BLaER1 treated with 17β-estradiol and CSF1 and Interleukin-3, amounts not matched to agents 10 nM and 100 nM (cell line): ENCODE measurements at regions not wholly inside any gene's neighbourhood (a gene's known extent, or its start where the extent isn't known, plus 50 kb on each side); places are given as distances from the start of the nearest gene placed in this dataset.
"Not testable (repeated sequence)": the region's sequence is repeated elsewhere in the genome, so short reads cannot be mapped to it uniquely, and the experiment has no call there.

Experiments used
- H3K27ac ChIP-seq, 11 experiments: shearing (Covaris generic); formaldehyde crosslinking; 2 replicates each; pipeline ENCODE4 v1.8.1; 2022
- H3K27me3 ChIP-seq, 11 experiments: shearing (Covaris generic); formaldehyde crosslinking; 2 replicates each; pipeline ENCODE4 v1.8.1; 2022
- H3K36me3 ChIP-seq, 11 experiments: shearing (Covaris generic); formaldehyde crosslinking; 2 replicates each; pipeline ENCODE4 v1.8.1; 2022
- H3K4me1 ChIP-seq, 10 experiments: shearing (Covaris generic); formaldehyde crosslinking; 2 replicates each; pipeline ENCODE4 v1.8.1; 2022
- H3K4me2 ChIP-seq, 11 experiments: shearing (Covaris generic); formaldehyde crosslinking; 2 replicates each; pipeline ENCODE4 v1.8.1; 2022
- H3K4me3 ChIP-seq, 10 experiments: shearing (Covaris generic); formaldehyde crosslinking; 2 replicates each; pipeline ENCODE4 v1.8.1; 2022
- H3K9ac ChIP-seq, 11 experiments: shearing (Covaris generic); formaldehyde crosslinking; 2 replicates each; pipeline ENCODE4 v1.8.1; 2022
- H3K9me3 ChIP-seq, 11 experiments: shearing (Covaris generic); formaldehyde crosslinking; replicated peaks in 1 of 11; 2 replicates each; pipeline ENCODE4 v1.8.1; 2022
- H4K20me1 ChIP-seq, 11 experiments: shearing (Covaris generic); formaldehyde crosslinking; 2 replicates each; pipeline ENCODE4 v1.8.1; 2022
- Cebpa-rat ChIP-seq, 11 experiments: shearing (Covaris generic); IDR thresholded peaks; 2 replicates each; pipeline ENCODE4 v1.8.1; 2022

- Histone ChIP-seq H3K4me2 (peak overlapping the region; percentile 75 to 92 (median 87); a peak in 21 of 22 replicates), H3K36me3 (peaks cover 0 to 4% (median 0%) of the 10 kb centered on the region in 11 experiments; a peak in 1 of 22 replicates)
- no peak for TF ChIP-seq Cebpa-rat (IDR thresholded peaks at IDR 0.05)
Observed at GRCh38 chr12:14238221-14238792, 127.2 kb upstream of the ATF7IP start.

GRCh38 chr12:14239350-14239934, 126.0 kb upstream of the ATF7IP start:
- peak overlapping the region; percentile 69 to 82 (median 76) for H3K9ac ChIP-seq
- H3K4me1 ChIP-seq = peaks cover 28 to 40% (median 35%) of the 10 kb centered on the region in 10 experiments
- peak in 10 of 11 experiments; percentile 49 to 91 (median 87); a peak in 18 of 22 replicates for TF ChIP-seq Cebpa-rat (IDR thresholded peaks at IDR 0.05)
- H3K36me3 ChIP-seq = peaks cover 0 to 6% (median 0%) of the 10 kb centered on the region in 11 experiments; a peak in 1 of 22 replicates
- H3K9me3 ChIP-seq = peaks cover 24 to 38% (median 34%) of the 10 kb centered on the region in 11 experiments
- H3K27ac ChIP-seq = peak overlapping the region; percentile 71 to 95 (median 87); a peak in 21 of 22 replicates
- peak overlapping the region; percentile 75 to 92 (median 87) for H3K4me2 ChIP-seq
- no peaks in the 10 kb centered on the region for H3K27me3 ChIP-seq
- no peaks in the 10 kb centered on the region for H4K20me1 ChIP-seq
- H3K4me3 ChIP-seq = peak overlapping the region; percentile 42 to 59 (median 46); a peak in 19 of 20 replicates

More at GRCh38 chr12:14238221-14238792, 127.2 kb upstream of the ATF7IP start:
- peak overlapping the region in 10 of 11 experiments; percentile 71 to 95 (median 90); a peak in 17 of 22 replicates for H3K27ac ChIP-seq
- H3K4me1 ChIP-seq = peaks cover 25 to 35% (median 29%) of the 10 kb centered on the region in 10 experiments
- H3K4me3 ChIP-seq = no peak overlapping the region
- no peaks in the 10 kb centered on the region for H4K20me1 ChIP-seq
- H3K27me3 ChIP-seq = no peaks in the 10 kb centered on the region
- H3K9ac ChIP-seq = peak overlapping the region in 7 of 11 experiments; percentile 30 to 82 (median 79); a peak in 6 of 22 replicates
- peaks cover 15 to 26% (median 23%) of the 10 kb centered on the region in 11 experiments for H3K9me3 ChIP-seq

- Histone ChIP-seq H3K4me1 (peaks cover 35 to 47% (median 43%) of the 10 kb centered on the region in 10 experiments), H3K4me2 (peak overlapping the region; percentile 75 to 92 (median 87)), H4K20me1 (no peaks in the 10 kb centered on the region), H3K27ac (peak overlapping the region; percentile 71 to 95 (median 87)), H3K9me3 (peaks cover 24 to 40% (median 36%) of the 10 kb centered on the region in 11 experiments), H3K27me3 (no peaks in the 10 kb centered on the region), H3K36me3 (peaks cover 0 to 6% (median 0%) of the 10 kb centered on the region in 11 experiments; a peak in 1 of 22 replicates), H3K4me3 (peak overlapping the region; percentile 42 to 59 (median 46)), H3K9ac (peak overlapping the region; percentile 69 to 82 (median 76))
- TF ChIP-seq Cebpa-rat (IDR thresholded peaks at IDR 0.05) = no peak
Observed at GRCh38 chr12:14239935-14240872, 125.3 kb upstream of the ATF7IP start.

- Histone ChIP-seq H4K20me1 (no peaks in the 10 kb centered on the region), H3K9me3 (peaks cover 24 to 43% (median 40%) of the 10 kb centered on the region in 11 experiments), H3K27me3 (no peaks in the 10 kb centered on the region), H3K9ac (peak overlapping the region in 9 of 11 experiments; percentile 71 to 82 (median 78); a peak in 18 of 22 replicates), H3K36me3 (peaks cover 0 to 6% (median 0%) of the 10 kb centered on the region in 11 experiments; a peak in 1 of 22 replicates), H3K4me3 (peak overlapping the region in 6 of 10 experiments; percentile 42 to 59 (median 46); a peak in 10 of 20 replicates), H3K4me2 (peak overlapping the region; percentile 75 to 92 (median 87)), H3K4me1 (peaks cover 40 to 54% (median 49%) of the 10 kb centered on the region in 10 experiments), H3K27ac (peak overlapping the region; percentile 71 to 95 (median 87); a peak in 21 of 22 replicates)
- no peak for TF ChIP-seq Cebpa-rat (IDR thresholded peaks at IDR 0.05)
Observed at GRCh38 chr12:14240873-14241220, 124.6 kb upstream of the ATF7IP start.

- Histone ChIP-seq H3K4me1 (peaks cover 40 to 66% (median 56%) of the 10 kb centered on the region in 10 experiments), H3K9me3 (peaks cover 24 to 58% (median 49%) of the 10 kb centered on the region in 11 experiments)
- not testable (repeated sequence) for H3K27me3 ChIP-seq, H3K4me3 ChIP-seq, H3K27ac ChIP-seq, H3K9ac ChIP-seq, H3K4me2 ChIP-seq, H4K20me1 ChIP-seq, H3K36me3 ChIP-seq
Observed at GRCh38 chr12:14242825-14243224, 122.7 kb upstream of the ATF7IP start.

- no peak for TF ChIP-seq Cebpa-rat (IDR thresholded peaks at IDR 0.05)
- Histone ChIP-seq H4K20me1 (no peaks in the 10 kb centered on the region), H3K27me3 (no peaks in the 10 kb centered on the region), H3K9ac (no peak overlapping the region), H3K4me3 (no peak overlapping the region; a peak in 1 of 20 replicates), H3K9me3 (peaks cover 24 to 66% (median 52%) of the 10 kb centered on the region in 11 experiments), H3K36me3 (peaks cover 0 to 6% (median 0%) of the 10 kb centered on the region in 11 experiments; a peak in 1 of 22 replicates), H3K27ac (peak overlapping the region in 8 of 11 experiments; percentile 29 to 80 (median 72); a peak in 13 of 22 replicates), H3K4me1 (peaks cover 35 to 64% (median 48%) of the 10 kb centered on the region in 10 experiments), H3K4me2 (peak overlapping the region in 7 of 11 experiments; percentile 55 to 68 (median 61); a peak in 12 of 22 replicates)
Observed at GRCh38 chr12:14243941-14244340, 121.5 kb upstream of the ATF7IP start.

GRCh38 chr12:14244876-14245669, 120.4 kb upstream of the ATF7IP start:
- peak overlapping the region in 9 of 11 experiments; percentile 29 to 80 (median 71); a peak in 17 of 22 replicates for H3K27ac ChIP-seq
- peaks cover 23 to 62% (median 43%) of the 10 kb centered on the region in 10 experiments for H3K4me1 ChIP-seq
- peaks cover 24 to 71% (median 58%) of the 10 kb centered on the region in 11 experiments for H3K9me3 ChIP-seq
- no peak for TF ChIP-seq Cebpa-rat (IDR thresholded peaks at IDR 0.05)
- peak overlapping the region in 1 of 10 experiments; percentile 4; a peak in 1 of 20 replicates for H3K4me3 ChIP-seq
- no peaks in the 10 kb centered on the region for H4K20me1 ChIP-seq
- peaks cover 0 to 6% (median 0%) of the 10 kb centered on the region in 11 experiments; a peak in 1 of 22 replicates for H3K36me3 ChIP-seq
- peak overlapping the region in 10 of 11 experiments; percentile 3 to 68 (median 58); a peak in 17 of 22 replicates for H3K4me2 ChIP-seq
- H3K9ac ChIP-seq = peak overlapping the region in 4 of 11 experiments; percentile 41 to 53 (median 46); a peak in 7 of 22 replicates
- H3K27me3 ChIP-seq = no peaks in the 10 kb centered on the region
